Pancreas (tissue), 10 donors: ENCODE measurements at regions not wholly inside any gene's neighbourhood (a gene's known extent, or its start where the extent isn't known, plus 50 kb on each side); places are given as distances from the start of the nearest gene placed in this dataset.

Experiments used
- ATAC-seq, 4 donors: fragments of 200-7000 bp; cut with Tn5 transposase; one replicate each; pipeline versions ENCODE4 v1.8.0 to v1.9.1; 2020; ENCODE audit warnings: mild to moderate bottlenecking in 4 of 4, moderate library complexity in 4 of 4
- DNase-seq, 6 donors: peaks; one replicate each; pipeline ENCODE4 v3.0.0-alpha.2; 2020
- FAIRE-seq: peaks from 2 replicates; lab custom pipeline; 2012; peaks lifted over from hg19 to GRCh38; lab: Jason Lieb, UNC
- H3K27ac ChIP-seq, 4 donors: fragments of 200-600 bp; sonication (generic); 1 replicate in 3 of 4; 2 replicates in 1 of 4; pipeline versions ENCODE4 v1.5.0 to v1.8.0; 2020
- H3K27me3 ChIP-seq, 4 donors: fragments of 200-600 bp; one replicate each; pipeline ENCODE4 v1.8.0; 2021
- H3K36me3 ChIP-seq, 3 donors: fragments of 200-600 bp; sonication (generic) in 1 of 3; one replicate each; pipeline versions ENCODE4 v1.5.0 to v1.8.0; 2020 to 2021
- H3K4me1 ChIP-seq, 3 donors: fragments of 200-600 bp; one replicate each; pipeline ENCODE4 v1.8.0; 2021
- H3K4me3 ChIP-seq, 4 donors: fragments of 200-600 bp; sonication (generic) in 2 of 4; one replicate each; pipeline versions ENCODE4 v1.5.0 to v1.8.0; 2020 to 2021
- H3K9me3 ChIP-seq, 4 donors: fragments of 200-600 bp; one replicate each; pipeline ENCODE4 v1.8.0; 2021
- WGBS, 2 donors: extraction: QIAGEN DNeasy Blood & Tissue Kit; methylation state at CpG; one replicate each; pipeline ENCODE4 v1.1.7; 2013; 5-methylcytosine and 5-hydroxymethylcytosine counted together
- intact Hi-C, 3 donors: fragments of 100-400 bp; cut with DNase I; formaldehyde crosslinking; loops; one replicate each; pipeline versions ENCODE4 v1.11.1 to v1.14.2; 2022
- TF ChIP-seq, protein P1 (sequence below), 4 donors: fragments of 200-600 bp; sonication (generic) in 3 of 4; IDR thresholded peaks; one replicate each; pipeline versions ENCODE4 v1.5.0 to v1.8.0; 2021; ENCODE audit warnings: antibody characterized with exemption in 4 of 4
- donor health status: healthy with polysubstance abuse.
- donor health status: DM: no; HTN: no; CAD: no; lungs with moderate emphysema.
- donor health status: DM: no; HTN: no; CAD: no.
- donor health status: control.
- donor health status: control.
- donor health status: Bipolar disorder and iron deficiency.
- donor health status: DM: yes; HTN: yes; CAD: no.
- donor health status: DM: no; HTN: no; CAD: no.
- donor health status: DM: no; HTN: no; CAD: no.
- donor health status: DM: yes; HTN: yes; CAD: no.

DNA sequence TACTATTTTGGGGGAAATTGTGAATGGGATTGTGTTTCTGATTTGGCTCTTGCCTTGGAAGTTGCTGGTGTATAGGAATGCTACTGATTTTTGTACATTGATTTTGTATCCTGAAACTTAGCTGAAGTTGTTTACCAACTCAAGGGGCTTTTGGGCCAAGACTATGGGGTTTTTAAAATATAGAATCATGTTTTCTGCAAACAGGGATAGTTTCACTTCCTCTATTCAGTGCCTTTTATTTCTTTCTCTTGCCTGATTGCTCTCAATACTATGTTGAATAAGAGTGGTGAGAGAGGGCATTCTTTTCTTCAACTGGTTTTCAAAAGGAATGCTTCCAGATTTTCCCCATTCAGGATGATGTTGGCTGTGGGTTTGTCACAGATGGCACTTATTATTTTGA lies 1383.8 kb upstream of the ACVR2A start:
- FAIRE-seq (no peak), DNase-seq (no peak), ATAC-seq (no peak)
- H3K27me3 ChIP-seq = no peaks in the 10 kb centered on the region
- H3K9me3 ChIP-seq = no peaks in the 10 kb centered on the region
- intact Hi-C loops = no loop called here
- TF ChIP-seq, protein P1, sequence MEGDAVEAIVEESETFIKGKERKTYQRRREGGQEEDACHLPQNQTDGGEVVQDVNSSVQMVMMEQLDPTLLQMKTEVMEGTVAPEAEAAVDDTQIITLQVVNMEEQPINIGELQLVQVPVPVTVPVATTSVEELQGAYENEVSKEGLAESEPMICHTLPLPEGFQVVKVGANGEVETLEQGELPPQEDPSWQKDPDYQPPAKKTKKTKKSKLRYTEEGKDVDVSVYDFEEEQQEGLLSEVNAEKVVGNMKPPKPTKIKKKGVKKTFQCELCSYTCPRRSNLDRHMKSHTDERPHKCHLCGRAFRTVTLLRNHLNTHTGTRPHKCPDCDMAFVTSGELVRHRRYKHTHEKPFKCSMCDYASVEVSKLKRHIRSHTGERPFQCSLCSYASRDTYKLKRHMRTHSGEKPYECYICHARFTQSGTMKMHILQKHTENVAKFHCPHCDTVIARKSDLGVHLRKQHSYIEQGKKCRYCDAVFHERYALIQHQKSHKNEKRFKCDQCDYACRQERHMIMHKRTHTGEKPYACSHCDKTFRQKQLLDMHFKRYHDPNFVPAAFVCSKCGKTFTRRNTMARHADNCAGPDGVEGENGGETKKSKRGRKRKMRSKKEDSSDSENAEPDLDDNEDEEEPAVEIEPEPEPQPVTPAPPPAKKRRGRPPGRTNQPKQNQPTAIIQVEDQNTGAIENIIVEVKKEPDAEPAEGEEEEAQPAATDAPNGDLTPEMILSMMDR (IDR thresholded peaks at IDR 0.05) = no peak
- no peak overlapping the region for H3K4me3 ChIP-seq
- H3K4me1 ChIP-seq = no peaks in the 10 kb centered on the region
- no peak overlapping the region for H3K27ac ChIP-seq
- no peaks in the 10 kb centered on the region for H3K36me3 ChIP-seq

DNA sequence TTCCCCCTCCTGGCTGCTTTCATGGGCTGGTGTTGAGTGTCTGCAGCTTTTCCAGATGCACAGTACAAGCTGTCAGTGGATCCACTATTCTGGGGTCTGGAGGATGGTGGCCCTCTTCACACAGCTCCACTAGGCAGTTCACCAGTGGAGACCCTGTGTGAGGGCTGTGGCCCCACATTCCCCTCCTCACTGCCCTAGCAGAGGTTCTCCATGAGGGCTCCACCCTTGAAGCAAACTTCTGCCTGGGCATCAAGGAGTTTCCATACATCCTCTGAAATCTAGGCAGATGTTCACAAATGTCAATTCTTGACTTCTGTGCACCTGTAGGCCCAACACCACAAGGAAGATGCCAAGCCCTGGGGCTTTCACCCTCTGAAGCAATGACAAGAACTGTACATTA lies 1386.2 kb upstream of the ACVR2A start:
- DNase-seq (peak in 1 of 6 donors; percentile 1), FAIRE-seq (no peak), ATAC-seq (no peak)
- TF ChIP-seq, protein P1 (IDR thresholded peaks at IDR 0.05) = no peak
- H3K9me3 ChIP-seq = no peaks in the 10 kb centered on the region
- no peaks in the 10 kb centered on the region for H3K4me1 ChIP-seq
- no peak overlapping the region for H3K27ac ChIP-seq
- intact Hi-C loops = no loop called here
- H3K4me3 ChIP-seq = no peak overlapping the region
- H3K36me3 ChIP-seq = no peaks in the 10 kb centered on the region
- no peaks in the 10 kb centered on the region for H3K27me3 ChIP-seq

DNA sequence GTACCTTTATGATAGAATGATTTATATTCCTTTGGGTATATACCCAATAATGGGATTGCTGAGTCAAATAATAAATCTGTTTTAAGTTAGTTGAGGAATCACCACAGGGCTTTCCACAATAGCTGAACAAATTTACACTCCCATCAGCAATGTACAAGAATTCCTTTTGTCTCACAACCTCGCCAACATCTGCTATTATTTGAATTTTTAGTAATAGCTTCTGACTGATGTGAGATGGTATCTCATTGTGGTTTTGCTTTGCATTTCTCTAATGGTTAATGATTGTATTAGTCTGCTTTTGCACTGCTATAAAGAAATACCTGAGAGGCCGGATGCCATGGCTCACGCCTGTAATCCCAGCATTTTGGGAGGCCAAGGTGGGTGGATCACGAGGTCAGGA lies 1387.6 kb upstream of the ACVR2A start:
- Histone ChIP-seq H3K27ac (no peak overlapping the region), H3K4me1 (no peaks in the 10 kb centered on the region), H3K36me3 (no peaks in the 10 kb centered on the region), H3K4me3 (no peak overlapping the region), H3K27me3 (no peaks in the 10 kb centered on the region), H3K9me3 (no peaks in the 10 kb centered on the region)
- no peak for ATAC-seq
- FAIRE-seq = no peak
- no peak for DNase-seq
- intact Hi-C loops = no loop called here
- whole genome bisulfite sequencing, 2 donors = 87% methylated on average over 4 of the region's 4 CpGs
- TF ChIP-seq, protein P1 (IDR thresholded peaks at IDR 0.05) = no peak

DNA sequence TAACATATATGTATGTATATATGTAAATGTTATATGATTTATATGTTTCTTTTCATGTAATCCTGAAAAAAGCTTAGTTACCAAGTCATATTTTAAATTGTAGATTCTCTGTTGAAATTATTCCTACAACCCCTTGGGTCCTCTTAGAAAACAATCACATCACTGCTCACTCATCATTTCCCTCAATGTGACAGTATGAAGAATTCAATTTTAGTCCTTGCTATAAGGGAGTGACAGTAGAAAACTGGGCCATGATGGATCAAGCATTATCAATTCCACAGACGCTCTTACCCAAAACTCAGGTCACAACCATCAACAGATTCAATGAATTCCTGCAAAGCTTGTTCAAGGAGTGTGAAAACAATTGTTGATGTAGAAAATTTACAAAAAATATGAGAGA lies 1389.5 kb upstream of the ACVR2A start:
- no peak overlapping the region for H3K27ac ChIP-seq
- ATAC-seq (no peak), DNase-seq (no peak), FAIRE-seq (no peak)
- WGBS, 2 donors = 87 to 95% methylated on average over 1 of the region's 1 CpG
- intact Hi-C loops = no loop called here
- H3K9me3 ChIP-seq = no peaks in the 10 kb centered on the region
- H3K36me3 ChIP-seq = no peaks in the 10 kb centered on the region
- H3K4me3 ChIP-seq = no peak overlapping the region
- no peaks in the 10 kb centered on the region for H3K27me3 ChIP-seq
- H3K4me1 ChIP-seq = no peaks in the 10 kb centered on the region
- TF ChIP-seq, protein P1 (IDR thresholded peaks at IDR 0.05) = no peak

DNA sequence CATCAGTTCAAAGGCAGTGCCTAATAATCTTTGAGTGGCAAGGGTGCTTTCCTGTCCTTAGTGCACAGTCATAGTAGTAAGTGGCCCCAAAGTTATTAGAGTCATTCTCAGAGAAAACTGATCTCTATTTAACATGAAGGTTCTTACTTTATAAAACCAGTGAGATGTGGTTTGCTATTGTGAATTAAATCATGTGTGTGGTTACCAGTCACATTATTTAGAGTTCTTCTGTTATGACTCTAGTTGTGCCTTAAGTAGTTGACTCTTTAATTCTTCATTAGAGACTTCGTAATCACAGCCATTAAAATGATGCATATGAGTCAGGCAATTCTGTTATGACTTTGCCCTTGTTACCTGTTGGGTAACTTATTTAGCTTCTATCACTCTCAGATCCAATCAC lies 1392.9 kb upstream of the ACVR2A start:
- no peaks in the 10 kb centered on the region for H3K36me3 ChIP-seq
- 61 to 82% methylated on average over 1 of the region's 1 CpG for whole genome bisulfite sequencing, 2 donors
- no peak for ATAC-seq

More for the DNA sequence above, 1392.9 kb upstream of the ACVR2A start:
- H3K27ac ChIP-seq = no peak overlapping the region
- H3K4me1 ChIP-seq = no peaks in the 10 kb centered on the region
- DNase-seq = no peak
- TF ChIP-seq, protein P1 (IDR thresholded peaks at IDR 0.05) = no peak
- H3K4me3 ChIP-seq = no peak overlapping the region
- H3K27me3 ChIP-seq = no peaks in the 10 kb centered on the region
- intact Hi-C loops = no loop called here
- no peak for FAIRE-seq
- H3K9me3 ChIP-seq = no peaks in the 10 kb centered on the region
